ENCODE measurements at regions not wholly inside any gene's neighbourhood (a gene's known extent, or its start where the extent isn't known, plus 50 kb on each side); places are given as distances from the start of the nearest gene placed in this dataset.
"Not testable (repeated sequence)": the region's sequence is repeated elsewhere in the genome, so short reads cannot be mapped to it uniquely, and the experiment has no call there.

GRCh38 chr11:134496058-134496457 lies 84.0 kb upstream of the B3GAT1 start:
- H3K27me3 ChIP-seq (ENCODE audit: control insufficient read depth in 5 of 5, insufficient read depth in 4 of 5, low read length in 5 of 5); H3K9ac ChIP-seq (ENCODE audit: low read length in 5 of 5); H3K9me3 ChIP-seq (ENCODE audit: control insufficient read depth in 5 of 5, low read length in 5 of 5); H3K36me3 ChIP-seq (ENCODE audit: control insufficient read depth in 5 of 5, insufficient read depth in 5 of 5, low read length in 5 of 5); H3K4me3 ChIP-seq (ENCODE audit: low read depth in 1 of 5, low read length in 5 of 5); H3K27ac ChIP-seq (ENCODE audit: low read depth, low read length); H3K4me1 ChIP-seq (ENCODE audit: control insufficient read depth in 5 of 5, insufficient read depth in 5 of 5, low read length in 5 of 5): not testable (repeated sequence)

GRCh38 chr11:134494395-134494794 lies 82.4 kb upstream of the B3GAT1 start:
- not testable (repeated sequence) for H3K27me3 ChIP-seq (ENCODE audit: control insufficient read depth in 5 of 5, insufficient read depth in 4 of 5, low read length in 5 of 5); H3K4me3 ChIP-seq (ENCODE audit: low read depth in 1 of 5, low read length in 5 of 5); H3K27ac ChIP-seq (ENCODE audit: low read depth, low read length); H3K9me3 ChIP-seq (ENCODE audit: control insufficient read depth in 5 of 5, low read length in 5 of 5); H3K36me3 ChIP-seq (ENCODE audit: control insufficient read depth in 5 of 5, insufficient read depth in 5 of 5, low read length in 5 of 5); H3K9ac ChIP-seq (ENCODE audit: low read length in 5 of 5); H3K4me1 ChIP-seq (ENCODE audit: control insufficient read depth in 5 of 5, insufficient read depth in 5 of 5, low read length in 5 of 5)

GRCh38 chr11:134492411-134492810 lies 80.4 kb upstream of the B3GAT1 start:
- H3K4me1 ChIP-seq (ENCODE audit: control insufficient read depth in 5 of 5, insufficient read depth in 5 of 5, low read length in 5 of 5) = not testable (repeated sequence)

GRCh38 chr11:134489728-134490127 lies 77.7 kb upstream of the B3GAT1 start:
- Histone ChIP-seq H3K36me3 (ENCODE audit: control insufficient read depth in 5 of 5, insufficient read depth in 5 of 5, low read length in 5 of 5) (no peaks in the 10 kb centered on the region), H3K27me3 (ENCODE audit: control insufficient read depth in 5 of 5, insufficient read depth in 4 of 5, low read length in 5 of 5) (peaks cover 2 to 14% (median 3%) of the 10 kb centered on the region in 5 donors), H3K4me1 (ENCODE audit: control insufficient read depth in 5 of 5, insufficient read depth in 5 of 5, low read length in 5 of 5) (no peaks in the 10 kb centered on the region), H3K27ac (ENCODE audit: low read depth, low read length) (no peak overlapping the region), H3K9me3 (ENCODE audit: control insufficient read depth in 5 of 5, low read length in 5 of 5) (peaks cover 0 to 8% (median 0%) of the 10 kb centered on the region in 5 donors), H3K9ac (ENCODE audit: low read length in 5 of 5) (no peak overlapping the region), H3K4me3 (ENCODE audit: low read depth in 1 of 5, low read length in 5 of 5) (no peak overlapping the region)

More at GRCh38 chr11:134492411-134492810, 80.4 kb upstream of the B3GAT1 start:
- H3K27me3 ChIP-seq (ENCODE audit: control insufficient read depth in 5 of 5, insufficient read depth in 4 of 5, low read length in 5 of 5); H3K9ac ChIP-seq (ENCODE audit: low read length in 5 of 5); H3K9me3 ChIP-seq (ENCODE audit: control insufficient read depth in 5 of 5, low read length in 5 of 5); H3K4me3 ChIP-seq (ENCODE audit: low read depth in 1 of 5, low read length in 5 of 5); H3K36me3 ChIP-seq (ENCODE audit: control insufficient read depth in 5 of 5, insufficient read depth in 5 of 5, low read length in 5 of 5); H3K27ac ChIP-seq (ENCODE audit: low read depth, low read length): not testable (repeated sequence)

GRCh38 chr11:134488913-134489312 lies 76.9 kb upstream of the B3GAT1 start:
- Histone ChIP-seq H3K9ac (ENCODE audit: low read length in 5 of 5) (no peak overlapping the region), H3K36me3 (ENCODE audit: control insufficient read depth in 5 of 5, insufficient read depth in 5 of 5, low read length in 5 of 5) (no peaks in the 10 kb centered on the region), H3K4me3 (ENCODE audit: low read depth in 1 of 5, low read length in 5 of 5) (no peak overlapping the region), H3K9me3 (ENCODE audit: control insufficient read depth in 5 of 5, low read length in 5 of 5) (peaks cover 0 to 5% (median 0%) of the 10 kb centered on the region in 5 donors), H3K4me1 (ENCODE audit: control insufficient read depth in 5 of 5, insufficient read depth in 5 of 5, low read length in 5 of 5) (no peaks in the 10 kb centered on the region), H3K27me3 (ENCODE audit: control insufficient read depth in 5 of 5, insufficient read depth in 4 of 5, low read length in 5 of 5) (peaks cover 2 to 14% (median 3%) of the 10 kb centered on the region in 5 donors), H3K27ac (ENCODE audit: low read depth, low read length) (no peak overlapping the region)

- H3K27ac ChIP-seq (ENCODE audit: low read depth, low read length) = no peak overlapping the region
- H3K9me3 ChIP-seq (ENCODE audit: control insufficient read depth in 5 of 5, low read length in 5 of 5) = peaks cover 0 to 5% (median 0%) of the 10 kb centered on the region in 5 donors
- no peaks in the 10 kb centered on the region for H3K4me1 ChIP-seq (ENCODE audit: control insufficient read depth in 5 of 5, insufficient read depth in 5 of 5, low read length in 5 of 5)
Measured at GRCh38 chr11:134488512-134488911, 76.5 kb upstream of the B3GAT1 start.

GRCh38 chr11:134487696-134488095 lies 75.7 kb upstream of the B3GAT1 start:
- Histone ChIP-seq H3K36me3 (ENCODE audit: control insufficient read depth in 5 of 5, insufficient read depth in 5 of 5, low read length in 5 of 5) (no peaks in the 10 kb centered on the region), H3K27ac (ENCODE audit: low read depth, low read length) (no peak overlapping the region), H3K27me3 (ENCODE audit: control insufficient read depth in 5 of 5, insufficient read depth in 4 of 5, low read length in 5 of 5) (peaks cover 2 to 14% (median 3%) of the 10 kb centered on the region in 5 donors), H3K4me3 (ENCODE audit: low read depth in 1 of 5, low read length in 5 of 5) (no peak overlapping the region), H3K4me1 (ENCODE audit: control insufficient read depth in 5 of 5, insufficient read depth in 5 of 5, low read length in 5 of 5) (no peaks in the 10 kb centered on the region), H3K9ac (ENCODE audit: low read length in 5 of 5) (no peak overlapping the region), H3K9me3 (ENCODE audit: control insufficient read depth in 5 of 5, low read length in 5 of 5) (peaks cover 0 to 5% (median 0%) of the 10 kb centered on the region in 5 donors)

More at GRCh38 chr11:134488512-134488911, 76.5 kb upstream of the B3GAT1 start:
- no peaks in the 10 kb centered on the region for H3K36me3 ChIP-seq (ENCODE audit: control insufficient read depth in 5 of 5, insufficient read depth in 5 of 5, low read length in 5 of 5)
- no peak overlapping the region for H3K9ac ChIP-seq (ENCODE audit: low read length in 5 of 5)
- peaks cover 2 to 14% (median 3%) of the 10 kb centered on the region in 5 donors for H3K27me3 ChIP-seq (ENCODE audit: control insufficient read depth in 5 of 5, insufficient read depth in 4 of 5, low read length in 5 of 5)
- H3K4me3 ChIP-seq (ENCODE audit: low read depth in 1 of 5, low read length in 5 of 5) = no peak overlapping the region

GRCh38 chr11:134486704-134487103 lies 74.7 kb upstream of the B3GAT1 start:
- H3K9ac ChIP-seq (ENCODE audit: low read length in 5 of 5) = no peak overlapping the region
- H3K36me3 ChIP-seq (ENCODE audit: control insufficient read depth in 5 of 5, insufficient read depth in 5 of 5, low read length in 5 of 5) = no peaks in the 10 kb centered on the region
- no peak overlapping the region for H3K27ac ChIP-seq (ENCODE audit: low read depth, low read length)
- H3K4me3 ChIP-seq (ENCODE audit: low read depth in 1 of 5, low read length in 5 of 5) = no peak overlapping the region
- peaks cover 2 to 14% (median 3%) of the 10 kb centered on the region in 5 donors for H3K27me3 ChIP-seq (ENCODE audit: control insufficient read depth in 5 of 5, insufficient read depth in 4 of 5, low read length in 5 of 5)
- peaks cover 0 to 2% (median 0%) of the 10 kb centered on the region in 5 donors for H3K9me3 ChIP-seq (ENCODE audit: control insufficient read depth in 5 of 5, low read length in 5 of 5)
- no peaks in the 10 kb centered on the region for H3K4me1 ChIP-seq (ENCODE audit: control insufficient read depth in 5 of 5, insufficient read depth in 5 of 5, low read length in 5 of 5)

- H3K27me3 ChIP-seq (ENCODE audit: control insufficient read depth in 5 of 5, insufficient read depth in 4 of 5, low read length in 5 of 5) = peaks cover 2 to 14% (median 3%) of the 10 kb centered on the region in 5 donors
Measured at GRCh38 chr11:134486106-134486505, 74.1 kb upstream of the B3GAT1 start.

GRCh38 chr11:134485316-134485715 lies 73.3 kb upstream of the B3GAT1 start:
- Histone ChIP-seq H3K36me3 (ENCODE audit: control insufficient read depth in 5 of 5, insufficient read depth in 5 of 5, low read length in 5 of 5) (no peaks in the 10 kb centered on the region), H3K9me3 (ENCODE audit: control insufficient read depth in 5 of 5, low read length in 5 of 5) (peaks cover 0 to 3% (median 0%) of the 10 kb centered on the region in 5 donors), H3K4me1 (ENCODE audit: control insufficient read depth in 5 of 5, insufficient read depth in 5 of 5, low read length in 5 of 5) (no peaks in the 10 kb centered on the region), H3K4me3 (ENCODE audit: low read depth in 1 of 5, low read length in 5 of 5) (no peak overlapping the region), H3K9ac (ENCODE audit: low read length in 5 of 5) (no peak overlapping the region), H3K27me3 (ENCODE audit: control insufficient read depth in 5 of 5, insufficient read depth in 4 of 5, low read length in 5 of 5) (peaks cover 2 to 14% (median 6%) of the 10 kb centered on the region in 5 donors), H3K27ac (ENCODE audit: low read depth, low read length) (no peak overlapping the region)

More at GRCh38 chr11:134486106-134486505, 74.1 kb upstream of the B3GAT1 start:
- no peak overlapping the region for H3K27ac ChIP-seq (ENCODE audit: low read depth, low read length)
- H3K9ac ChIP-seq (ENCODE audit: low read length in 5 of 5) = no peak overlapping the region
- no peak overlapping the region for H3K4me3 ChIP-seq (ENCODE audit: low read depth in 1 of 5, low read length in 5 of 5)
- H3K9me3 ChIP-seq (ENCODE audit: control insufficient read depth in 5 of 5, low read length in 5 of 5) = peaks cover 0 to 3% (median 0%) of the 10 kb centered on the region in 5 donors
- no peaks in the 10 kb centered on the region for H3K4me1 ChIP-seq (ENCODE audit: control insufficient read depth in 5 of 5, insufficient read depth in 5 of 5, low read length in 5 of 5)
- H3K36me3 ChIP-seq (ENCODE audit: control insufficient read depth in 5 of 5, insufficient read depth in 5 of 5, low read length in 5 of 5) = no peaks in the 10 kb centered on the region
